ENCODE measurements at regions not wholly inside any gene's neighbourhood (a gene's known extent, or its start where the extent isn't known, plus 50 kb on each side); places are given as distances from the start of the nearest gene placed in this dataset.

DNA sequence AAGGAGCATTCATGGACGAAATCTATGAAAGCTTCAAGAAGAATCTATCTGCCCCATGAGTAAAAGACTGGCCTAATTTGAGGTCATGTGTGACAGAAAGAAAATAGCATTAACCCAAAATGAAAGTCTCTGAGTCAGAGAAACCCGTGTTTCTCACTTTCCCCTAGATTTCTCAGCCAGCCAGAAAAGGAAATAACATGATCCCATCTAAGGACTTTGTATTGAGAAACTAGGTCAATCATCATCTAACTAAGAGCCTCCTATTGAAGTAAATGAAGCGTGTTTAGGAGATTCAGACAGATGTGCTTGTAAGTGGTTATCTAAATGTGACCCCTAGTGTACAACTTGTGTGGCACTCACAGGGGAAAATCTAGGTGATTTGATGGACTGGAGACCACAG, 77.3 kb upstream of the ZNF366 start:
- TF ChIP-seq CTCF (conservative IDR thresholded peaks at IDR 0.05; ENCODE audit: low read depth, low read length), result no peak
- TF ChIP-seq EZH2 (IDR thresholded peaks at IDR 0.05; ENCODE audit: borderline replicate concordance, low read depth, low read length, poor library complexity, severe bottlenecking), result no peak
